H9 (cell line): ENCODE measurements at regions not wholly inside any gene's neighbourhood (a gene's known extent, or its start where the extent isn't known, plus 50 kb on each side); places are given as distances from the start of the nearest gene placed in this dataset.

Source experiments
- DNase-seq: peaks from one replicate; pipeline ENCODE4 v3.0.0-alpha.2; 2017
- H2AFZ ChIP-seq: one replicate; pipeline ENCODE4 v1.6.1; 2013; ENCODE audit warnings: mild to moderate bottlenecking, low read length, control low read depth, moderate library complexity
- H2AK5ac ChIP-seq: 2 replicates; pipeline ENCODE4 v1.6.1; 2013; ENCODE audit warnings: low read length, control low read depth, mixed read lengths; ENCODE audit not compliant: insufficient read length
- H2BK120ac ChIP-seq: one replicate; pipeline ENCODE4 v1.6.1; 2013; ENCODE audit warnings: low read depth, mild to moderate bottlenecking, low read length, control low read depth, inconsistent platforms; ENCODE audit not compliant: poor library complexity, severe bottlenecking
- H2BK12ac ChIP-seq: 2 replicates; pipeline ENCODE4 v1.6.1; 2013; ENCODE audit warnings: low read length, control low read depth, mixed read lengths, low read depth; ENCODE audit not compliant: insufficient read length
- H2BK15ac ChIP-seq: 2 replicates; pipeline ENCODE4 v1.6.1; 2013; ENCODE audit warnings: low read depth, low read length, control low read depth
- H2BK20ac ChIP-seq: one replicate; pipeline ENCODE4 v1.6.1; 2013; ENCODE audit warnings: low read depth, mild to moderate bottlenecking, low read length, control low read depth, inconsistent platforms; ENCODE audit not compliant: poor library complexity, severe bottlenecking
- H2BK5ac ChIP-seq: 2 replicates; pipeline ENCODE4 v1.6.1; 2013; ENCODE audit warnings: low read length, control low read depth, mixed read lengths; ENCODE audit not compliant: insufficient read length
- H3K14ac ChIP-seq: 2 replicates; pipeline ENCODE4 v1.6.1; 2013; ENCODE audit warnings: low read length, control low read depth; ENCODE audit not compliant: insufficient read depth
- H3K18ac ChIP-seq: 2 replicates; pipeline ENCODE4 v1.6.1; 2013; ENCODE audit warnings: low read depth, mild to moderate bottlenecking, mixed read lengths, low read length, control low read depth; ENCODE audit not compliant: insufficient read length
- H3K23ac ChIP-seq: 2 replicates; pipeline ENCODE4 v1.6.1; 2013; ENCODE audit warnings: low read length, control low read depth, mixed read lengths, low read depth; ENCODE audit not compliant: insufficient read length
- H3K23me2 ChIP-seq: 2 replicates; pipeline ENCODE4 v1.6.1; 2013; ENCODE audit warnings: low read depth, mild to moderate bottlenecking, mixed read lengths, low read length, control low read depth; ENCODE audit not compliant: insufficient read length, poor library complexity, severe bottlenecking
- H3K27ac ChIP-seq: 2 replicates; pipeline ENCODE4 v1.5.1; 2013; ENCODE audit warnings: low read length, control low read depth, mixed read lengths, low read depth; ENCODE audit not compliant: insufficient read length
- H3K27me3 ChIP-seq: 2 replicates; pipeline ENCODE4 v1.6.1; 2013; ENCODE audit warnings: low read length, control low read depth, inconsistent platforms; ENCODE audit not compliant: insufficient read depth
- H3K4ac ChIP-seq: 2 replicates; pipeline ENCODE4 v1.6.1; 2013; ENCODE audit warnings: low read depth, mild to moderate bottlenecking, control low read depth, inconsistent platforms, low read length, moderate library complexity
- H3K4me1 ChIP-seq: 2 replicates; pipeline ENCODE4 v1.6.1; 2013; ENCODE audit warnings: low read length, control low read depth, inconsistent platforms; ENCODE audit not compliant: insufficient read depth
- H3K4me2 ChIP-seq: 2 replicates; pipeline ENCODE4 v1.6.1; 2013; ENCODE audit warnings: low read length, control low read depth, mixed read lengths; ENCODE audit not compliant: insufficient read length, insufficient read depth
- H3K56ac ChIP-seq: 2 replicates; pipeline ENCODE4 v1.6.1; 2013; ENCODE audit warnings: low read depth, mild to moderate bottlenecking, mixed read lengths, low read length, control low read depth; ENCODE audit not compliant: insufficient read length
- H3K79me1 ChIP-seq: 2 replicates; pipeline ENCODE4 v1.6.1; 2013; ENCODE audit warnings: low read depth, mild to moderate bottlenecking, moderate library complexity, low read length, control low read depth, inconsistent platforms; ENCODE audit not compliant: insufficient read depth, poor library complexity, severe bottlenecking
- H3K79me2 ChIP-seq: 2 replicates; pipeline ENCODE4 v1.6.1; 2013; ENCODE audit warnings: low read length, control low read depth, inconsistent platforms; ENCODE audit not compliant: insufficient read depth
- H3K9ac ChIP-seq: 2 replicates; pipeline ENCODE4 v1.6.1; 2013; ENCODE audit warnings: low read length, control low read depth, mixed read lengths; ENCODE audit not compliant: insufficient read length; ENCODE audit errors: extremely low read depth
- H3K9me3 ChIP-seq: one replicate; pipeline ENCODE4 v1.6.1; 2013; ENCODE audit warnings: low read depth, low read length, inconsistent platforms; ENCODE audit not compliant: control insufficient read depth
- H3T11ph ChIP-seq: one replicate; pipeline ENCODE4 v1.6.1; 2013; ENCODE audit warnings: mild to moderate bottlenecking, low read length, control low read depth, inconsistent platforms
- H4K20me1 ChIP-seq: one replicate; pipeline ENCODE4 v1.6.1; 2013; ENCODE audit not compliant: control insufficient read depth, insufficient read length, insufficient read depth
- H4K5ac ChIP-seq: 2 replicates; pipeline ENCODE4 v1.6.1; 2013; ENCODE audit warnings: low read depth, mild to moderate bottlenecking, mixed read lengths, low read length, control low read depth; ENCODE audit not compliant: insufficient read length
- H4K8ac ChIP-seq: replicated peaks from 2 replicates; pipeline ENCODE4 v1.6.1; 2013; ENCODE audit warnings: low read length, control low read depth, mixed read lengths, low read depth; ENCODE audit not compliant: insufficient read length
- H4K91ac ChIP-seq: 2 replicates; pipeline ENCODE4 v1.6.1; 2013; ENCODE audit warnings: low read depth, mild to moderate bottlenecking, moderate library complexity, mixed read lengths, low read length, control low read depth; ENCODE audit not compliant: insufficient read length
- H3K27ac Mint-ChIP-seq, 3 experiments: 2 replicates in 2 of 3; 3 replicates in 1 of 3; pipeline ENCODE4 v1.8.0; 2020 to 2021; ENCODE audit warnings: mixed read lengths in 3 of 3, mild to moderate bottlenecking in 1 of 3, moderate library complexity in 1 of 3
- H3K27me3 Mint-ChIP-seq: 2 replicates; pipeline ENCODE4 v1.8.0; 2021; ENCODE audit warnings: low read depth, mild to moderate bottlenecking, moderate library complexity, mixed read lengths
- H3K36me3 Mint-ChIP-seq, 3 experiments: 2 replicates in 2 of 3; 3 replicates in 1 of 3; pipeline ENCODE4 v1.8.0; 2020 to 2021; ENCODE audit warnings: low read depth in 3 of 3, mixed read lengths in 3 of 3; ENCODE audit not compliant: insufficient read depth in 1 of 3
- H3K4me1 Mint-ChIP-seq, 2 experiments: 2 replicates each; pipeline ENCODE4 v1.8.0; 2020; ENCODE audit warnings: mixed read lengths in 2 of 2
- H3K4me3 Mint-ChIP-seq, 2 experiments: 2 replicates in 1 of 2; 3 replicates in 1 of 2; pipeline ENCODE4 v1.8.0; 2020 to 2021; ENCODE audit warnings: mild to moderate bottlenecking in 2 of 2, mixed read lengths in 2 of 2, moderate library complexity in 1 of 2
- H3K9me3 Mint-ChIP-seq, 2 experiments: 2 replicates in 1 of 2; 3 replicates in 1 of 2; pipeline ENCODE4 v1.8.0; 2020; ENCODE audit warnings: mild to moderate bottlenecking in 2 of 2, mixed read lengths in 2 of 2, moderate library complexity in 1 of 2
- CTCF ChIP-seq: fragments of 200-600 bp; sonication (generic); conservative IDR thresholded peaks from 3 replicates; pipeline ENCODE4 v1.8.0; 2021; ENCODE audit warnings: antibody characterized with exemption, mild to moderate bottlenecking

GRCh38 chr16:82322177-82322576 is 152.2 kb upstream of the MPHOSPH6 start:
- Histone ChIP-seq H4K5ac (no peak overlapping the region), H2BK120ac (no peak overlapping the region), H2BK20ac (no peak overlapping the region), H2AK5ac (no peak overlapping the region), H3K4me2 (no peak overlapping the region), H2AFZ (no peak overlapping the region), H3K56ac (no peak overlapping the region), H4K91ac (no peak overlapping the region), H2BK12ac (no peak overlapping the region), H4K20me1 (no peaks in the 10 kb centered on the region), H3K79me2 (no peaks in the 10 kb centered on the region), H3K4me1 (no peaks in the 10 kb centered on the region), H3K23ac (no peak overlapping the region), H3T11ph (no peak overlapping the region), H4K8ac (no peak overlapping the region), H3K9ac (no peak overlapping the region), H3K79me1 (no peaks in the 10 kb centered on the region), H3K18ac (no peak overlapping the region), H3K23me2 (no peaks in the 10 kb centered on the region), H3K27ac (no peak overlapping the region), H3K4ac (no peak overlapping the region), H3K14ac (no peak overlapping the region), H2BK5ac (no peak overlapping the region), H3K27me3 (no peaks in the 10 kb centered on the region), H3K9me3 (no peaks in the 10 kb centered on the region), H2BK15ac (no peak overlapping the region)
- TF ChIP-seq CTCF = no peak
- Mint-ChIP-seq H3K4me3 (no peak overlapping the region), H3K4me1 (no peaks in the 10 kb centered on the region), H3K9me3 (peaks cover 14% of the 10 kb centered on the region in 2 experiments), H3K27ac (no peak overlapping the region), H3K36me3 (peaks cover 3 to 7% (median 4%) of the 10 kb centered on the region in 3 experiments; a peak in 3 of 7 replicates), H3K27me3 (peaks cover 4% of the 10 kb centered on the region)
- no peak for DNase-seq
